HepG2 (cell line): ENCODE measurements at regions not wholly inside any gene's neighbourhood (a gene's known extent, or its start where the extent isn't known, plus 50 kb on each side); places are given as distances from the start of the nearest gene placed in this dataset.

ENCODE experiments used
- ATAC-seq: fragments of 200-7000 bp; cut with Tn5 transposase; 3 replicates; pipeline ENCODE4 v1.9.1; 2020; ENCODE audit warnings: mild to moderate bottlenecking, moderate library complexity
- BruUV-seq: library from RNA; stranded (reverse); fragments of 400-500 nt; replicated peaks from 2 replicates; lab custom pipeline; 2021; lab: Mats Ljungman, UMichigan
- CTCF ChIA-PET: fragments of 300-600 bp; formaldehyde crosslinking; extraction: SDS; loops from one replicate; lab custom pipeline; 2021; ENCODE audit warnings: low total read pairs, inconsistent platforms, low intra/inter-chr PET ratio; lab: Yijun Ruan, JAX
- POLR2A ChIA-PET: fragments of 350-600 bp; sonication (Branson Sonifier 250); formaldehyde crosslinking; loops from one replicate; lab custom pipeline; 2020; ENCODE audit warnings: antibody characterized with exemption, inconsistent platforms; lab: Yijun Ruan, JAX
- DNase-seq: peaks from one replicate; pipeline ENCODE4 v3.0.0-alpha.2; 2015; ENCODE audit warnings: low spot score
- FAIRE-seq: peaks from 3 replicates; lab custom pipeline; 2011; peaks lifted over from hg19 to GRCh38; lab: Jason Lieb, UNC
- H2AFZ ChIP-seq: one replicate; pipeline ENCODE4 v1.6.1; 2011; ENCODE audit warnings: low read length, inconsistent platforms
- H3K27ac ChIP-seq: fragments of 300-600 bp; 3 replicates; pipeline ENCODE4 v1.8.0; 2011; ENCODE audit warnings: mixed run types, mild to moderate bottlenecking, mixed read lengths, low read length, inconsistent platforms; ENCODE audit not compliant: insufficient read depth; ENCODE audit errors: extremely low read length
- H3K27me3 ChIP-seq, 2 experiments: fragments of 200-600 bp in 1 of 2; 2 replicates in 1 of 2; 3 replicates in 1 of 2; pipeline versions ENCODE4 v1.6.0 to v1.8.0; 2011; ENCODE audit warnings: low read length in 2 of 2, mild to moderate bottlenecking in 2 of 2, moderate library complexity in 2 of 2, inconsistent platforms in 1 of 2; ENCODE audit not compliant: insufficient read depth in 2 of 2, control insufficient read depth in 1 of 2
- H3K36me3 ChIP-seq, 2 experiments: fragments of 200-600 bp in 1 of 2; replicated peaks in 1 of 2; 2 replicates in 1 of 2; 3 replicates in 1 of 2; pipeline versions ENCODE4 v1.5.1 to v1.8.0; 2011; ENCODE audit warnings: low read length in 2 of 2, inconsistent platforms in 1 of 2; ENCODE audit not compliant: insufficient read depth in 2 of 2, control insufficient read depth in 1 of 2
- H3K4me1 ChIP-seq: 2 replicates; pipeline ENCODE4 v1.5.1; 2012; ENCODE audit warnings: low read length, inconsistent platforms; ENCODE audit not compliant: insufficient read depth
- H3K4me2 ChIP-seq: 2 replicates; pipeline ENCODE4 v1.6.0; 2011; ENCODE audit warnings: low read depth, low read length, inconsistent platforms
- H3K4me3 ChIP-seq, 3 experiments: fragments of 200-600 bp in 1 of 3; sonication (generic), shearing (Covaris generic) in 1 of 3; replicated peaks in 1 of 3; 2 replicates each; pipeline ENCODE4 v1.5.1; 2011 to 2016; ENCODE audit warnings: low read length in 3 of 3, inconsistent platforms in 2 of 3, low read depth in 2 of 3, mild to moderate bottlenecking in 2 of 3, control low read depth in 1 of 3, mixed read lengths in 1 of 3; ENCODE audit not compliant: insufficient read depth in 1 of 3
- H3K79me2 ChIP-seq: one replicate; pipeline ENCODE4 v1.6.1; 2011; ENCODE audit warnings: low read length, inconsistent platforms; ENCODE audit not compliant: insufficient read depth
- H3K9ac ChIP-seq: 2 replicates; pipeline ENCODE4 v1.6.0; 2011; ENCODE audit warnings: mild to moderate bottlenecking, low read depth, low read length, inconsistent platforms; ENCODE audit not compliant: insufficient read depth
- H3K9me3 ChIP-seq: 2 replicates; pipeline ENCODE4 v1.5.1; 2012; ENCODE audit warnings: mild to moderate bottlenecking, low read length
- H4K20me1 ChIP-seq: 2 replicates; pipeline ENCODE4 v1.6.0; 2011; ENCODE audit warnings: inconsistent platforms, mild to moderate bottlenecking, low read length, moderate library complexity; ENCODE audit not compliant: insufficient read depth
- ADNP ChIP-seq: sonication (generic); formaldehyde crosslinking; IDR thresholded peaks from 2 replicates; pipeline ENCODE4 v1.4.0; 2020; ENCODE audit warnings: missing genetic modification reagents
- CEBPB ChIP-seq: IDR thresholded peaks from 2 replicates; pipeline ENCODE4 v1.6.1; 2011; ENCODE audit warnings: low read depth, low read length, improper control_type of control experiment, borderline replicate concordance
- HHEX ChIP-seq: IDR thresholded peaks from 2 replicates; pipeline ENCODE4 v1.6.1; 2016; ENCODE audit warnings: control low read depth
- HNF1A ChIP-seq, 2 experiments: sonication (generic) in 1 of 2; formaldehyde crosslinking in 1 of 2; IDR thresholded peaks; 2 replicates each; pipeline versions ENCODE4 v1.4.0 to v1.6.1; 2016 to 2020; ENCODE audit warnings: borderline replicate concordance in 1 of 2, low read depth in 1 of 2, mild to moderate bottlenecking in 1 of 2, missing genetic modification reagents in 1 of 2
- POGK ChIP-seq: sonication (generic); formaldehyde crosslinking; conservative IDR thresholded peaks from 2 replicates; pipeline ENCODE4 v1.8.0; 2022; ENCODE audit warnings: mild to moderate bottlenecking, moderate library complexity, missing genetic modification reagents
- POLR2G ChIP-seq: fragments of 200-400 bp; formaldehyde crosslinking; IDR thresholded peaks from 2 replicates; pipeline ENCODE4 v1.6.1; 2018; ENCODE audit warnings: mild to moderate bottlenecking, low read depth, low read length, moderate library complexity
- PRDM4 ChIP-seq: sonication (generic); formaldehyde crosslinking; IDR thresholded peaks from 2 replicates; pipeline ENCODE4 v1.9.0; 2021; ENCODE audit warnings: missing genetic modification reagents, borderline replicate concordance
- TEF ChIP-seq: sonication (generic); formaldehyde crosslinking; IDR thresholded peaks from 2 replicates; pipeline ENCODE4 v1.5.0; 2020; ENCODE audit warnings: missing genetic modification reagents
- THAP8 ChIP-seq: sonication (generic); formaldehyde crosslinking; IDR thresholded peaks from 2 replicates; pipeline ENCODE4 v1.5.1; 2020; ENCODE audit warnings: missing genetic modification reagents, mild to moderate bottlenecking, borderline replicate concordance
- ZNF746 ChIP-seq: sonication (generic); formaldehyde crosslinking; IDR thresholded peaks from 2 replicates; pipeline ENCODE4 v1.8.0; 2022; ENCODE audit warnings: mild to moderate bottlenecking, missing genetic modification reagents
- ZNF781 ChIP-seq: sonication (generic); formaldehyde crosslinking; IDR thresholded peaks from 2 replicates; pipeline ENCODE4 v1.5.1; 2020; ENCODE audit warnings: borderline replicate concordance, mild to moderate bottlenecking, missing genetic modification reagents; ENCODE audit errors: not compliant biosample characterization
- WGBS: methylation state at CpG from one replicate; pipeline ENCODE4 v1.1.6; 2017; ENCODE audit warnings: low lambda C conversion rate; 5-methylcytosine and 5-hydroxymethylcytosine counted together
- in situ Hi-C: cut with HindIII; loops from 2 replicates; pipeline ENCODE4 v1.10.0; 2017; ENCODE audit warnings: low pct_unique_long_range_greater_than_20kb; ENCODE audit not compliant: extremely low pct_ligation_motif_present
- intact Hi-C: fragments of 100-400 bp; cut with micrococcal nuclease; formaldehyde crosslinking; loops from one replicate; pipeline ENCODE4 v1.10.0; 2022; ENCODE audit not compliant: unreplicated experiment

- no peak for ATAC-seq
- ChIA-PET POLR2A (no interaction called here), CTCF (no interaction called here)
- no TSS peak for BruUV-seq
- intact Hi-C loops = no loop called here
- Histone ChIP-seq H3K4me3 (no peak overlapping the region), H3K9me3 (no peaks in the 10 kb centered on the region), H3K4me2 (no peak overlapping the region), H2AFZ (no peak overlapping the region), H3K79me2 (no peaks in the 10 kb centered on the region), H3K4me1 (no peaks in the 10 kb centered on the region), H3K27me3 (no peaks in the 10 kb centered on the region), H3K27ac (no peak overlapping the region), H3K9ac (no peak overlapping the region), H4K20me1 (no peaks in the 10 kb centered on the region), H3K36me3 (no peaks in the 10 kb centered on the region)
- DNase-seq = no peak
- in situ Hi-C loops = no loop called here
- no peak for FAIRE-seq
- WGBS = 44% methylated on average over 4 of the region's 4 CpGs
- TF ChIP-seq HHEX (CRISPR knock-in tag) (no peak), THAP8 (no peak), HNF1A (IDR thresholded peaks at IDR 0.05; ENCODE audit: low read depth) (no peak), HNF1A (CRISPR knock-in tag; IDR thresholded peaks at IDR 0.05; ENCODE audit: borderline replicate concordance) (no peak), TEF (CRISPR knock-in tag) (no peak), ADNP (CRISPR knock-in tag) (no peak), POLR2G (no peak), CEBPB (no peak), ZNF746 (CRISPR knock-in tag) (no peak), POGK (no peak), PRDM4 (CRISPR knock-in tag) (no peak), ZNF781 (no peak)
Observed at GRCh38 chrX:121120690-121121605, 73.5 kb downstream of the GLUD2 start.
